Thyroid gland (tissue), 4 donors: ENCODE measurements at regions not wholly inside any gene's neighbourhood (a gene's known extent, or its start where the extent isn't known, plus 50 kb on each side); places are given as distances from the start of the nearest gene placed in this dataset.

Experiments
- DNase-seq, 2 donors: peaks; one replicate each; pipeline ENCODE4 v3.0.0-alpha.2; 2019
- H3K27ac ChIP-seq, 3 donors: fragments of 200-600 bp; sonication (generic); 1 replicate in 2 of 3; 2 replicates in 1 of 3; pipeline ENCODE4 v1.5.1; 2016 to 2019; ENCODE audit warnings: mild to moderate bottlenecking in 1 of 3, moderate library complexity in 1 of 3
- H3K27me3 ChIP-seq: fragments of 200-600 bp; sonication (generic); one replicate; pipeline ENCODE4 v1.5.1; 2019
- H3K36me3 ChIP-seq, 2 donors: fragments of 200-600 bp; sonication (generic); one replicate each; pipeline ENCODE4 v1.5.1; 2016 to 2019
- H3K4me1 ChIP-seq, 2 donors: fragments of 200-600 bp; sonication (generic); one replicate each; pipeline ENCODE4 v1.5.1; 2017 to 2019
- H3K4me3 ChIP-seq, 3 donors: fragments of 200-600 bp; sonication (generic); replicated peaks in 1 of 3; 1 replicate in 2 of 3; 2 replicates in 1 of 3; pipeline ENCODE4 v1.5.1; 2016; ENCODE audit warnings: mild to moderate bottlenecking in 1 of 3
- H3K9me3 ChIP-seq: fragments of 200-600 bp; sonication (generic); one replicate; pipeline ENCODE4 v1.5.1; 2017
- CTCF ChIP-seq, 6 experiments: fragments of 200-600 bp in 3 of 6; fragments of 450-650 bp in 3 of 6; sonication (generic) in 3 of 6; IDR thresholded peaks; one replicate each; pipeline ENCODE4 v1.5.1; 2016 to 2019; ENCODE audit warnings: antibody characterized with exemption in 6 of 6, mild to moderate bottlenecking in 2 of 6, inconsistent platforms in 1 of 6, moderate library complexity in 1 of 6
- POLR2A ChIP-seq, 2 donors: fragments of 450-650 bp; IDR thresholded peaks; one replicate each; pipeline ENCODE4 v1.6.1; 2017; ENCODE audit warnings: antibody characterized with exemption in 2 of 2, mild to moderate bottlenecking in 2 of 2, moderate library complexity in 1 of 2
- WGBS, 2 donors: methylation state at CpG; one replicate each; pipeline ENCODE4 v1.1.5; 2017; 5-methylcytosine and 5-hydroxymethylcytosine counted together
- intact Hi-C: fragments of 100-400 bp; cut with DNase I; formaldehyde crosslinking; loops from one replicate; pipeline ENCODE4 v1.15.1; 2023

- DNase-seq, result no peak
- no peaks in the 10 kb centered on the region for H3K36me3 ChIP-seq
- no peak overlapping the region for H3K27ac ChIP-seq
- no peaks in the 10 kb centered on the region for H3K4me1 ChIP-seq
- intact Hi-C loops, result no loop called here
- no peaks in the 10 kb centered on the region for H3K27me3 ChIP-seq
- no peak overlapping the region for H3K4me3 ChIP-seq
- WGBS, 2 donors, result 46 to 63% methylated on average over 1 of the region's 1 CpG
- no peaks in the 10 kb centered on the region for H3K9me3 ChIP-seq
- TF ChIP-seq POLR2A (IDR thresholded peaks at IDR 0.05) (no peak), CTCF (IDR thresholded peaks at IDR 0.05) (no peak)
These were observed 149.0 kb upstream of the TACR1 start for GRCh38 chr2:75348307-75348706.

GRCh38 chr2:75344146-75344545 lies 144.8 kb upstream of the TACR1 start:
- Histone ChIP-seq H3K4me1 (no peaks in the 10 kb centered on the region), H3K36me3 (no peaks in the 10 kb centered on the region), H3K9me3 (no peaks in the 10 kb centered on the region), H3K27me3 (no peaks in the 10 kb centered on the region), H3K4me3 (no peak overlapping the region), H3K27ac (no peak overlapping the region)
- 88 to 96% methylated on average over 1 of the region's 1 CpG for WGBS, 2 donors
- intact Hi-C loops, result no loop called here
- TF ChIP-seq CTCF (IDR thresholded peaks at IDR 0.05), result no peak
- TF ChIP-seq POLR2A (IDR thresholded peaks at IDR 0.05), result no peak
- DNase-seq, result no peak

- WGBS, 2 donors, result 92 to 93% methylated on average over 1 of the region's 1 CpG
- intact Hi-C loops, result no loop called here
- no peak for DNase-seq
These were observed 143.3 kb upstream of the TACR1 start for GRCh38 chr2:75342504-75343175.

GRCh38 chr2:75340560-75340959 lies 141.2 kb upstream of the TACR1 start:
- no peak for DNase-seq
- TF ChIP-seq POLR2A (IDR thresholded peaks at IDR 0.05) (no peak), CTCF (IDR thresholded peaks at IDR 0.05) (no peak)
- Histone ChIP-seq H3K9me3 (no peaks in the 10 kb centered on the region), H3K36me3 (no peaks in the 10 kb centered on the region), H3K27ac (no peak overlapping the region), H3K4me3 (no peak overlapping the region), H3K27me3 (no peaks in the 10 kb centered on the region), H3K4me1 (no peaks in the 10 kb centered on the region)
- intact Hi-C loops, result no loop called here
- 74 to 89% methylated on average over 3 of the region's 3 CpGs for WGBS, 2 donors

More at GRCh38 chr2:75342504-75343175, 143.3 kb upstream of the TACR1 start:
- Histone ChIP-seq H3K27ac (no peak overlapping the region), H3K36me3 (no peaks in the 10 kb centered on the region), H3K4me3 (no peak overlapping the region), H3K9me3 (no peaks in the 10 kb centered on the region), H3K4me1 (no peaks in the 10 kb centered on the region), H3K27me3 (no peaks in the 10 kb centered on the region)
- no peak for TF ChIP-seq CTCF (IDR thresholded peaks at IDR 0.05)
- TF ChIP-seq POLR2A (IDR thresholded peaks at IDR 0.05), result no peak

GRCh38 chr2:75338461-75338860 lies 139.1 kb upstream of the TACR1 start:
- WGBS, 2 donors, result 78 to 79% methylated on average over 5 of the region's 5 CpGs
- intact Hi-C loops, result no loop called here
- H3K27me3 ChIP-seq, result no peaks in the 10 kb centered on the region

More at GRCh38 chr2:75338461-75338860, 139.1 kb upstream of the TACR1 start:
- no peak overlapping the region for H3K27ac ChIP-seq
- H3K9me3 ChIP-seq, result no peaks in the 10 kb centered on the region
- H3K4me1 ChIP-seq, result no peaks in the 10 kb centered on the region
- no peak for TF ChIP-seq POLR2A (IDR thresholded peaks at IDR 0.05)
- TF ChIP-seq CTCF (IDR thresholded peaks at IDR 0.05), result no peak
- no peaks in the 10 kb centered on the region for H3K36me3 ChIP-seq
- no peak overlapping the region for H3K4me3 ChIP-seq
- DNase-seq, result no peak
